Neural progenitor cell (in vitro differentiated cells): ENCODE measurements at regions not wholly inside any gene's neighbourhood (a gene's known extent, or its start where the extent isn't known, plus 50 kb on each side); places are given as distances from the start of the nearest gene placed in this dataset.

Source experiments
- DNase-seq: peaks from one replicate; pipeline ENCODE4 v3.0.0-alpha.2; 2016; ENCODE audit warnings: low spot score
- H2AFZ ChIP-seq: fragments of 200-600 bp; sonication (generic); replicated peaks from 2 replicates; pipeline ENCODE4 v1.6.1; 2016; ENCODE audit warnings: antibody characterized with exemption
- H3F3A ChIP-seq: fragments of 200-600 bp; sonication (generic); 2 replicates; pipeline ENCODE4 v1.6.1; 2016; ENCODE audit warnings: antibody characterized with exemption, low read depth
- H3K27ac ChIP-seq: fragments of 200-600 bp; sonication (generic); 2 replicates; pipeline ENCODE4 v1.5.1; 2016; ENCODE audit warnings: mild to moderate bottlenecking
- H3K27me3 ChIP-seq: fragments of 200-600 bp; sonication (generic); 2 replicates; pipeline ENCODE4 v1.6.1; 2016; ENCODE audit warnings: mild to moderate bottlenecking, moderate library complexity
- H3K36me3 ChIP-seq: fragments of 200-600 bp; sonication (generic); 2 replicates; pipeline ENCODE4 v1.5.1; 2016
- H3K4me1 ChIP-seq: fragments of 200-600 bp; sonication (generic); 2 replicates; pipeline ENCODE4 v1.6.1; 2016; ENCODE audit warnings: mixed run types
- H3K4me2 ChIP-seq: fragments of 200-600 bp; sonication (generic); 2 replicates; pipeline ENCODE4 v1.6.1; 2016
- H3K4me3 ChIP-seq: fragments of 200-600 bp; sonication (generic); 2 replicates; pipeline ENCODE4 v1.5.1; 2016
- H3K79me2 ChIP-seq: fragments of 200-600 bp; sonication (generic); 2 replicates; pipeline ENCODE4 v1.6.1; 2016; ENCODE audit warnings: low read depth
- H3K9ac ChIP-seq: fragments of 200-600 bp; sonication (generic); 2 replicates; pipeline ENCODE4 v1.6.1; 2016
- H3K9me3 ChIP-seq: fragments of 200-600 bp; sonication (generic); 2 replicates; pipeline ENCODE4 v1.5.1; 2016; ENCODE audit warnings: low read depth
- H4K20me1 ChIP-seq: fragments of 200-600 bp; sonication (generic); 2 replicates; pipeline ENCODE4 v1.6.1; 2016; ENCODE audit warnings: low read depth
- H3K27ac Mint-ChIP-seq: 3 replicates; pipeline ENCODE4 v1.8.0; 2021; ENCODE audit warnings: mixed read lengths
- H3K27me3 Mint-ChIP-seq: 2 replicates; pipeline ENCODE4 v1.8.0; 2022; ENCODE audit warnings: low read depth, mild to moderate bottlenecking, inconsistent platforms, moderate library complexity, mixed read lengths; ENCODE audit not compliant: insufficient read depth
- H3K36me3 Mint-ChIP-seq: 3 replicates; pipeline ENCODE4 v1.8.0; 2021; ENCODE audit warnings: mixed read lengths
- H3K4me1 Mint-ChIP-seq: 3 replicates; pipeline ENCODE4 v1.8.0; 2021; ENCODE audit warnings: mixed read lengths
- H3K4me3 Mint-ChIP-seq: 3 replicates; pipeline ENCODE4 v1.8.0; 2021; ENCODE audit warnings: mild to moderate bottlenecking, moderate library complexity, mixed read lengths
- H3K9me3 Mint-ChIP-seq: 3 replicates; pipeline ENCODE4 v1.8.0; 2020; ENCODE audit warnings: mixed read lengths
- CTCF ChIP-seq: fragments of 200-600 bp; sonication (generic); IDR thresholded peaks from 2 replicates; pipeline ENCODE4 v1.5.1; 2017; ENCODE audit warnings: antibody characterized with exemption, mild to moderate bottlenecking
- EZH2 ChIP-seq: fragments of 200-600 bp; sonication (generic); IDR thresholded peaks from 2 replicates; pipeline ENCODE4 v1.6.1; 2017; ENCODE audit warnings: antibody characterized with exemption, mild to moderate bottlenecking, moderate library complexity
- EZH2phosphoT487 ChIP-seq: fragments of 200-600 bp; sonication (generic); IDR thresholded peaks from 2 replicates; pipeline ENCODE4 v1.6.1; 2017; ENCODE audit warnings: antibody characterized with exemption

GRCh38 chr3:13256845-13257244 is 163.3 kb downstream of the NUP210 start:
- no peak overlapping the region for H2AFZ ChIP-seq
- no peak for DNase-seq
- H3K27me3 ChIP-seq = no peaks in the 10 kb centered on the region
- Mint-ChIP-seq H3K4me3 (no peak overlapping the region), H3K36me3 (no peaks in the 10 kb centered on the region), H3K9me3 (no peaks in the 10 kb centered on the region), H3K27ac (peak overlapping the region; percentile 50), H3K27me3 (peaks cover 5% of the 10 kb centered on the region), H3K4me1 (peaks cover 50% of the 10 kb centered on the region)
- no peak overlapping the region for H3K9ac ChIP-seq
- TF ChIP-seq CTCF (no peak), EZH2phosphoT487 (no peak), EZH2 (no peak)
- H3K79me2 ChIP-seq = no peaks in the 10 kb centered on the region
- H4K20me1 ChIP-seq = no peaks in the 10 kb centered on the region
- no peak overlapping the region for H3K4me3 ChIP-seq
- peaks cover 21% of the 10 kb centered on the region for H3K4me1 ChIP-seq
- no peak overlapping the region for H3K4me2 ChIP-seq
- H3F3A ChIP-seq = no peaks in the 10 kb centered on the region
- no peaks in the 10 kb centered on the region for H3K9me3 ChIP-seq
- no peaks in the 10 kb centered on the region for H3K36me3 ChIP-seq
- no peak overlapping the region for H3K27ac ChIP-seq

- peak; percentile 32 for DNase-seq
Measured at GRCh38 chr3:13254028-13254951, 165.8 kb downstream of the NUP210 start.

GRCh38 chr3:13253208-13253937 is 166.7 kb downstream of the NUP210 start:
- Histone ChIP-seq H4K20me1 (no peaks in the 10 kb centered on the region), H3K27ac (no peak overlapping the region), H3K9me3 (no peaks in the 10 kb centered on the region), H3K27me3 (no peaks in the 10 kb centered on the region), H3K79me2 (no peaks in the 10 kb centered on the region), H3K4me3 (no peak overlapping the region), H2AFZ (no peak overlapping the region), H3K4me1 (peaks cover 21% of the 10 kb centered on the region), H3K4me2 (no peak overlapping the region), H3F3A (no peaks in the 10 kb centered on the region), H3K36me3 (no peaks in the 10 kb centered on the region), H3K9ac (no peak overlapping the region)
- no peak for TF ChIP-seq EZH2phosphoT487
- TF ChIP-seq EZH2 = no peak
- TF ChIP-seq CTCF = no peak
- Mint-ChIP-seq H3K27me3 (peaks cover 6% of the 10 kb centered on the region), H3K9me3 (no peaks in the 10 kb centered on the region), H3K4me1 (peaks cover 56% of the 10 kb centered on the region), H3K27ac (peak overlapping the region; percentile 74), H3K36me3 (no peaks in the 10 kb centered on the region), H3K4me3 (no peak overlapping the region)
- DNase-seq = no peak

More at GRCh38 chr3:13254028-13254951, 165.8 kb downstream of the NUP210 start:
- Mint-ChIP-seq H3K27me3 (peaks cover 3% of the 10 kb centered on the region), H3K9me3 (no peaks in the 10 kb centered on the region), H3K36me3 (no peaks in the 10 kb centered on the region), H3K27ac (no peak overlapping the region), H3K4me1 (peaks cover 49% of the 10 kb centered on the region), H3K4me3 (peak overlapping the region; percentile 57)
- H3K27ac ChIP-seq = no peak overlapping the region
- no peak overlapping the region for H3K4me3 ChIP-seq
- TF ChIP-seq EZH2phosphoT487 (no peak), EZH2 (no peak), CTCF (no peak)
- H3K79me2 ChIP-seq = no peaks in the 10 kb centered on the region
- no peaks in the 10 kb centered on the region for H3F3A ChIP-seq
- no peaks in the 10 kb centered on the region for H3K9me3 ChIP-seq
- H3K4me2 ChIP-seq = no peak overlapping the region
- H3K36me3 ChIP-seq = no peaks in the 10 kb centered on the region
- H3K9ac ChIP-seq = no peak overlapping the region
- no peak overlapping the region for H2AFZ ChIP-seq
- H4K20me1 ChIP-seq = no peaks in the 10 kb centered on the region
- peaks cover 21% of the 10 kb centered on the region for H3K4me1 ChIP-seq
- no peaks in the 10 kb centered on the region for H3K27me3 ChIP-seq
